Aorta (tissue), 5 donors: ENCODE measurements at regions not wholly inside any gene's neighbourhood (a gene's known extent, or its start where the extent isn't known, plus 50 kb on each side); places are given as distances from the start of the nearest gene placed in this dataset.

Experiments
- ATAC-seq: fragments of 200-7000 bp; cut with Tn5 transposase; one replicate; pipeline ENCODE4 v1.9.1; 2022; ENCODE audit warnings: moderate library complexity; ENCODE audit not compliant: low FRiP score
- DNase-seq, 2 donors: peaks; one replicate each; pipeline ENCODE4 v3.0.0-alpha.2; 2020
- H3K27ac ChIP-seq, 2 donors: one replicate each; pipeline ENCODE4 v1.5.1; 2013; ENCODE audit warnings: low read length in 2 of 2, mild to moderate bottlenecking in 2 of 2, moderate library complexity in 2 of 2, control low read depth in 1 of 2, inconsistent platforms in 1 of 2, low read depth in 1 of 2
- H3K27me3 ChIP-seq, 2 donors: one replicate each; pipeline ENCODE4 v1.6.1; 2013; ENCODE audit warnings: control low read depth in 1 of 2, low read length in 1 of 2, mild to moderate bottlenecking in 1 of 2, moderate library complexity in 1 of 2; ENCODE audit not compliant: insufficient read depth in 2 of 2, control insufficient read depth in 1 of 2
- H3K36me3 ChIP-seq, 2 donors: one replicate each; pipeline ENCODE4 v1.6.1; 2013; ENCODE audit warnings: control low read depth in 1 of 2, low read length in 1 of 2, mild to moderate bottlenecking in 1 of 2; ENCODE audit not compliant: insufficient read depth in 2 of 2, control insufficient read depth in 1 of 2
- H3K4me1 ChIP-seq, 2 donors: one replicate each; pipeline ENCODE4 v1.6.1; 2013; ENCODE audit warnings: low read length in 2 of 2, control low read depth in 1 of 2, mild to moderate bottlenecking in 1 of 2, moderate library complexity in 1 of 2; ENCODE audit not compliant: insufficient read depth in 2 of 2, control insufficient read depth in 1 of 2
- H3K4me3 ChIP-seq, 2 donors: one replicate each; pipeline ENCODE4 v1.5.1; 2013; ENCODE audit warnings: low read length in 2 of 2, control low read depth in 1 of 2, mild to moderate bottlenecking in 1 of 2
- H3K9me3 ChIP-seq: one replicate; pipeline ENCODE4 v1.6.1; 2013; ENCODE audit warnings: mild to moderate bottlenecking, low read length; ENCODE audit not compliant: control insufficient read depth
- whole genome bisulfite sequencing, 2 donors: extraction: QIAGEN DNeasy Blood & Tissue Kit; methylation state at CpG; one replicate each; pipeline ENCODE4 v1.1.7; 2013; 5-methylcytosine and 5-hydroxymethylcytosine counted together
- intact Hi-C, 2 donors: fragments of 100-400 bp; cut with DNase I; formaldehyde crosslinking; loops; one replicate each; pipeline versions ENCODE4 v1.14.2 to v1.15.0; 2022
- donor health status: healthy with polysubstance abuse.
- donor health status: Bipolar disorder and iron deficiency.
- donor health status: DM: no; HTN: no; CAD: no.
- donor health status: DM: no; HTN: no; CAD: no.
- donor health status: DM: yes; HTN: yes; CAD: no.

GRCh38 chr5:8138884-8139283 lies 269.9 kb downstream of the MTRR start:
- DNase-seq (no peak), ATAC-seq (no peak)
- Histone ChIP-seq H3K36me3 (no peaks in the 10 kb centered on the region), H3K9me3 (no peaks in the 10 kb centered on the region), H3K4me3 (no peak overlapping the region), H3K27ac (no peak overlapping the region), H3K4me1 (no peaks in the 10 kb centered on the region), H3K27me3 (no peaks in the 10 kb centered on the region)
- 84 to 91% methylated on average over 5 of the region's 5 CpGs for WGBS, 2 donors
- intact Hi-C loops: no loop called here

GRCh38 chr5:8150791-8151190 lies 281.8 kb downstream of the MTRR start:
- ATAC-seq: no peak
- Histone ChIP-seq H3K4me3 (no peak overlapping the region), H3K36me3 (no peaks in the 10 kb centered on the region), H3K4me1 (no peaks in the 10 kb centered on the region), H3K27me3 (no peaks in the 10 kb centered on the region), H3K9me3 (peaks cover 2% of the 10 kb centered on the region), H3K27ac (no peak overlapping the region)
- intact Hi-C loops: no loop called here
- WGBS, 2 donors: 94% methylated on average over 1 of the region's 1 CpG
- DNase-seq: no peak

- Histone ChIP-seq H3K36me3 (no peaks in the 10 kb centered on the region), H3K27ac (no peak overlapping the region), H3K27me3 (no peaks in the 10 kb centered on the region), H3K4me1 (no peaks in the 10 kb centered on the region), H3K9me3 (no peaks in the 10 kb centered on the region), H3K4me3 (no peak overlapping the region)
- no peak for DNase-seq
- WGBS, 2 donors: 2 to 5% methylated on average over 3 of the region's 3 CpGs
- no peak for ATAC-seq
- intact Hi-C loops: no loop called here
Measured at GRCh38 chr5:8156706-8157105, 287.8 kb downstream of the MTRR start.

GRCh38 chr5:8157320-8157822 lies 288.4 kb downstream of the MTRR start:
- H3K27me3 ChIP-seq: no peaks in the 10 kb centered on the region
- WGBS, 2 donors: 76 to 79% methylated on average over 7 of the region's 7 CpGs
- intact Hi-C loops: no loop called here
- H3K27ac ChIP-seq: no peak overlapping the region
- no peak for DNase-seq
- no peaks in the 10 kb centered on the region for H3K9me3 ChIP-seq
- no peak overlapping the region for H3K4me3 ChIP-seq
- no peak for ATAC-seq
- H3K4me1 ChIP-seq: no peaks in the 10 kb centered on the region
- H3K36me3 ChIP-seq: no peaks in the 10 kb centered on the region

GRCh38 chr5:8176101-8176693 lies 307.2 kb downstream of the MTRR start:
- 65 to 69% methylated on average over 5 of the region's 5 CpGs for WGBS, 2 donors
- ATAC-seq (peak; percentile 34), DNase-seq (no peak)
- Histone ChIP-seq H3K4me3 (no peak overlapping the region), H3K4me1 (no peaks in the 10 kb centered on the region), H3K27me3 (no peaks in the 10 kb centered on the region), H3K27ac (no peak overlapping the region), H3K36me3 (no peaks in the 10 kb centered on the region), H3K9me3 (no peaks in the 10 kb centered on the region)
- intact Hi-C loops: no loop called here

- Histone ChIP-seq H3K27ac (no peak overlapping the region), H3K4me3 (no peak overlapping the region), H3K36me3 (no peaks in the 10 kb centered on the region), H3K4me1 (no peaks in the 10 kb centered on the region), H3K27me3 (no peaks in the 10 kb centered on the region), H3K9me3 (no peaks in the 10 kb centered on the region)
- intact Hi-C loops: no loop called here
- DNase-seq (peak in 1 of 2 donors; percentile 78), ATAC-seq (no peak)
- 36 to 40% methylated on average over 5 of the region's 5 CpGs for WGBS, 2 donors
Measured at GRCh38 chr5:8184455-8185063, 315.6 kb downstream of the MTRR start.

- no peak for ATAC-seq
Measured at GRCh38 chr5:8185852-8186251, 316.9 kb downstream of the MTRR start.

GRCh38 chr5:8188874-8189565 lies 320.1 kb downstream of the MTRR start:
- DNase-seq: no peak
- H3K9me3 ChIP-seq: peaks cover 1% of the 10 kb centered on the region
- no peaks in the 10 kb centered on the region for H3K36me3 ChIP-seq
- H3K27ac ChIP-seq: no peak overlapping the region
- intact Hi-C loops: no loop called here
- H3K4me1 ChIP-seq: no peaks in the 10 kb centered on the region
- H3K27me3 ChIP-seq: no peaks in the 10 kb centered on the region
- H3K4me3 ChIP-seq: no peak overlapping the region
- ATAC-seq: no peak
- 41 to 44% methylated on average over 6 of the region's 6 CpGs for WGBS, 2 donors

More at GRCh38 chr5:8185852-8186251, 316.9 kb downstream of the MTRR start:
- H3K36me3 ChIP-seq: no peaks in the 10 kb centered on the region
- H3K9me3 ChIP-seq: peaks cover 1% of the 10 kb centered on the region
- H3K4me3 ChIP-seq: no peak overlapping the region
- no peak for DNase-seq
- WGBS, 2 donors: 86 to 91% methylated on average over 1 of the region's 1 CpG
- no peaks in the 10 kb centered on the region for H3K27me3 ChIP-seq
- intact Hi-C loops: no loop called here
- no peak overlapping the region for H3K27ac ChIP-seq
- H3K4me1 ChIP-seq: no peaks in the 10 kb centered on the region

GRCh38 chr5:8192840-8193239 lies 323.9 kb downstream of the MTRR start:
- intact Hi-C loops: no loop called here
- peaks cover 1% of the 10 kb centered on the region for H3K9me3 ChIP-seq
- DNase-seq (no peak), ATAC-seq (no peak)
- peaks cover 0 to 3% of the 10 kb centered on the region in 2 donors for H3K4me1 ChIP-seq
- H3K4me3 ChIP-seq: no peak overlapping the region
- H3K27me3 ChIP-seq: no peaks in the 10 kb centered on the region
- H3K36me3 ChIP-seq: no peaks in the 10 kb centered on the region
- WGBS, 2 donors: 91 to 97% methylated on average over 3 of the region's 3 CpGs
- H3K27ac ChIP-seq: no peak overlapping the region
